Type B pancreatic cell (in vitro differentiated cells): ENCODE measurements at regions not wholly inside any gene's neighbourhood (a gene's known extent, or its start where the extent isn't known, plus 50 kb on each side); places are given as distances from the start of the nearest gene placed in this dataset.
"Not testable (repeated sequence)": the region's sequence is repeated elsewhere in the genome, so short reads cannot be mapped to it uniquely, and the experiment has no call there.

ENCODE experiments used
- DNase-seq: peaks from one replicate; pipeline ENCODE4 v3.0.0; 2021; ENCODE audit warnings: mixed read lengths; ENCODE audit not compliant: unreplicated experiment; ENCODE audit errors: extremely low spot score
- H3K27ac Mint-ChIP-seq: 2 replicates; pipeline ENCODE4 v1.8.0; 2021; ENCODE audit warnings: mild to moderate bottlenecking, mixed read lengths
- H3K27me3 Mint-ChIP-seq: 2 replicates; pipeline ENCODE4 v1.8.0; 2021; ENCODE audit warnings: mixed read lengths
- H3K36me3 Mint-ChIP-seq: 2 replicates; pipeline ENCODE4 v1.8.0; 2021; ENCODE audit warnings: mixed read lengths
- H3K4me1 Mint-ChIP-seq: one replicate; pipeline ENCODE4 v1.8.0; 2021; ENCODE audit warnings: mixed read lengths; ENCODE audit not compliant: unreplicated experiment
- H3K4me3 Mint-ChIP-seq: 2 replicates; pipeline ENCODE4 v1.8.0; 2021; ENCODE audit warnings: mild to moderate bottlenecking, mixed read lengths
- H3K9me3 Mint-ChIP-seq: 2 replicates; pipeline ENCODE4 v1.8.0; 2021; ENCODE audit warnings: mixed read lengths
- TF ChIP-seq, protein P1 (sequence below): fragments of 200-600 bp; sonication (generic); conservative IDR thresholded peaks from 2 replicates; pipeline ENCODE4 v1.5.0; 2021; ENCODE audit warnings: antibody characterized with exemption, mild to moderate bottlenecking

DNA sequence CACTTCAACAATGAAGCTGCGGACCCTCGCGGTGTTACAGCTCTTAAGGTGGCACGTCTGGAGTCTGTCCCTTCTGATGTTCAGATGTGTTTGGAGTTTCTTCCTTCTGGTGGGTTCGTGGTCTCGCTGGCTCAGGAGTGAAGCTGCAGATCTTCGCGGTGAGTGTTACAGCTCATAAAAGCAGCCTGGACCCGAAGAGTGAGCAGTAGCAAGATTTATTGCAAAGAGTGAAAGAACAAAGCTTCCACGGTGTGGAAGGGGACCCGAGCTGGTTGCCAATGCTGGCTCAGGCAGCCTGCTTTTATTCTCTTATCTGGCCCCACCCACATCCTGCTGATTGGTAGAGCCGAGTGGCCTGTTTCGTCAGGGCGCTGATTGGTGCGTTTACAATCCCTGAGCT is 75.9 kb upstream of the AMN1 start:
- H3K4me1 Mint-ChIP-seq, H3K4me3 Mint-ChIP-seq, H3K27me3 Mint-ChIP-seq, DNase-seq, H3K27ac Mint-ChIP-seq, H3K36me3 Mint-ChIP-seq: not testable (repeated sequence)
- H3K9me3 Mint-ChIP-seq: peaks cover 10% of the 10 kb centered on the region

DNA sequence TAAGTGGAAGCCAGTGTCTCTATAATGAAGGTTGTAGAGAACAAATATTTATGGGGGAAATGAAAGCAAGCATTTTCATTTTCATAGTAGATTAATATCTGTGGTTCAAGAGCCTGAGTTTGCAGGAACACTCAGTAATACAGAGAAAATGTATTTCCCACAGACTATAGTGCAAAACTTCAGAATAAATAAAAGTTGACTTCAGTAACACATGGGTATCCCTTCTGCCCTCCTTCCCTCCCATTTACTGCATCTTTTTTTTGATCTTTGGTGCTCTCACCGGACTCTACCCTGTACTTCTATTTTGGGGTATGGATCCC is 75.3 kb upstream of the AMN1 start:
- H3K4me3 Mint-ChIP-seq: no peak overlapping the region
- TF ChIP-seq, protein P1, sequence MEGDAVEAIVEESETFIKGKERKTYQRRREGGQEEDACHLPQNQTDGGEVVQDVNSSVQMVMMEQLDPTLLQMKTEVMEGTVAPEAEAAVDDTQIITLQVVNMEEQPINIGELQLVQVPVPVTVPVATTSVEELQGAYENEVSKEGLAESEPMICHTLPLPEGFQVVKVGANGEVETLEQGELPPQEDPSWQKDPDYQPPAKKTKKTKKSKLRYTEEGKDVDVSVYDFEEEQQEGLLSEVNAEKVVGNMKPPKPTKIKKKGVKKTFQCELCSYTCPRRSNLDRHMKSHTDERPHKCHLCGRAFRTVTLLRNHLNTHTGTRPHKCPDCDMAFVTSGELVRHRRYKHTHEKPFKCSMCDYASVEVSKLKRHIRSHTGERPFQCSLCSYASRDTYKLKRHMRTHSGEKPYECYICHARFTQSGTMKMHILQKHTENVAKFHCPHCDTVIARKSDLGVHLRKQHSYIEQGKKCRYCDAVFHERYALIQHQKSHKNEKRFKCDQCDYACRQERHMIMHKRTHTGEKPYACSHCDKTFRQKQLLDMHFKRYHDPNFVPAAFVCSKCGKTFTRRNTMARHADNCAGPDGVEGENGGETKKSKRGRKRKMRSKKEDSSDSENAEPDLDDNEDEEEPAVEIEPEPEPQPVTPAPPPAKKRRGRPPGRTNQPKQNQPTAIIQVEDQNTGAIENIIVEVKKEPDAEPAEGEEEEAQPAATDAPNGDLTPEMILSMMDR: no peak
- DNase-seq: no peak

DNA sequence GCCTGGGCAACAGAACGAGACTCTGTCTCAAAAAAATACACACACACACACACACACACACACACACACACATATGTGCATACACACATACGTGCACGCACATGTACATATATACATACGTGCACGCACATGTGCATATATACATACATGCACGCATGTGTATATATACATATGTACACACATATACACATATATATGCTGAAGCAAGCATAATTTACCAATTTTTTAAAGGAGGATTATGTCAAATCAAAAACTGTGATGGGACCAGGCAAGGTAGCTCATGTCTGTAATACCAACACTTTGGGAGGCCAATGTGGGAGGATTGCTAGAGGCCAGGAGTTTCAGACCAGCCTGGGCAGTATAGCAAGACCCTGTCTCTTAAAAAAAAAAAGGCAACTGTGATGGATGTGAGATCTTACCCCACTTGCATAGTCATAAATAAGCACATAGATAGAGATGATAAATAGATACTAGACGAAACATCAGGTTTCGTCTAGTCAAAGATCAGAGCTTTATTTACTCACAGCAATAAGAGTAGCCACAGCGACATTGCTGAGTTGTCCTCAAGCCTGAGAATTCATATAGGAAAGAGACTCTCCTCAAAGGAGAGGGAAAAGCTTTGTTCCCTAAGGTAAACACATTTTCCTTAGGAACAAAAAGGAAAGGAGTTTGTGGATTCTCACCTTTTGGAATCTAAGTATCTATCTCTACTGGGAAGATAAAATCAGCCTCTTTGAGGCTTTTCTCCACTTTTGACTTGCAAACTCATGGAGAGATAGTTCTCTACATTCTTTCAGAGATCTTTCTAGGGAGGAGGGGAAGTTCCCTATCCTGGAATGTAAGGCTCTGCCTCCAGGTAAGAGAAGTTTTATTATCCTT is 74.7 kb upstream of the AMN1 start:
- TF ChIP-seq, protein P1: no peak
- H3K4me1 Mint-ChIP-seq: no peaks in the 10 kb centered on the region
- H3K4me3 Mint-ChIP-seq: no peak overlapping the region
- no peak for DNase-seq
- H3K27me3 Mint-ChIP-seq: no peaks in the 10 kb centered on the region
- no peaks in the 10 kb centered on the region for H3K36me3 Mint-ChIP-seq
- no peak overlapping the region for H3K27ac Mint-ChIP-seq
- peaks cover 10% of the 10 kb centered on the region for H3K9me3 Mint-ChIP-seq

More for the DNA sequence above, 75.3 kb upstream of the AMN1 start:
- Mint-ChIP-seq H3K27ac (no peak overlapping the region), H3K9me3 (peaks cover 10% of the 10 kb centered on the region), H3K27me3 (no peaks in the 10 kb centered on the region), H3K4me1 (no peaks in the 10 kb centered on the region), H3K36me3 (peaks cover under 1% of the 10 kb centered on the region)

DNA sequence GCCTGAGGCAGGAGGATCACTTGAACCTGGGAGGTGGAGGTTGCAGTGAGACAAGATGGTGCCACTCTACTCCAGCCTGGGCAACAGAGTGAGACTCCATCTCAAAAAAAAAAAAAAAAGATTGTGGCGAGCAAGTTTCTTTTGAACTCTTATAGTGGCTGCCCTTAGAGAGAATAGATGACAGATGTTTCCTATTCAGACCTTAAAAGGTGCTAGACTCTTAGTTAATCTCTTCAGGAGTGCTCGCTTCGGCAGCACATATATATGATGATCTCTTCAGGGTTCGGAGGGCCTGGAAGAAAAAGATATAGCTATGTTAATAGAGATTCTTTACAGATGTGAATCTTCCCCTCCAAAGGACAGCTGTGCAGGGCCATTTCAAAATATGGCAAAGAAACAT is 73.1 kb upstream of the AMN1 start:
- no peak for DNase-seq

DNA sequence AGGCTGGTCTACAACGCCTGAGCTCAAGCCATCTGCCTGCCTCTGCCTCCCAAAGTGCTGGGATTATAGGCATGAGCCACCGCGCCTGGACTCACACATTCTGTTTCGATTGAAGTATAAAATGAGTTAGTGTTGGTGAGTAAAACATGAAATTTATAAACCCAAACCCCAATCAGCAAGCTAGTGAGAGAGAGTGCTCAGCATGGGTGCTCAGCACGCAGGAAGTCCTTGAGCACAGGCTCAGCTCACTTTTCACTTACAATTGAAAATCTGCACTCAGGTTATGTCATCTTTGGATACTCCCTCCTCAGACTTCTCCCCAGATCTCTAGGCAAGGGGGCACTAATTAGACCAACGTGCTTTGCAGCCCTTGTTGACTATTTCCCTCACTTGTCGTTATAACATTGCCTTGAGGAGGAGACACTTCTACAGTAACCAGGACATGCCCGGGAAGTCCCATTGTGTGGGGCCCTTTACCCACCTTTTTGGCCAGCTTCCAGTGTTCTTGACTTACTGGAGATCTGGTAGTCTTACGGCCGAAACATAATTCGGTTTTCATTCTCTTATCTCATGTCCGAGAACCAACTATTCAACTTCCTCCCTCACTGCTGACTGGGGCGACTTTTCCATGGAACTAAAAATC is 68.5 kb upstream of the AMN1 start:
- H3K4me3 Mint-ChIP-seq: no peak overlapping the region
- no peak for DNase-seq

More for the DNA sequence above, 73.1 kb upstream of the AMN1 start:
- peaks cover 4% of the 10 kb centered on the region for H3K36me3 Mint-ChIP-seq
- TF ChIP-seq, protein P1: no peak
- H3K4me1 Mint-ChIP-seq: no peaks in the 10 kb centered on the region
- no peak overlapping the region for H3K27ac Mint-ChIP-seq
- no peaks in the 10 kb centered on the region for H3K27me3 Mint-ChIP-seq
- H3K9me3 Mint-ChIP-seq: peaks cover 16% of the 10 kb centered on the region
- H3K4me3 Mint-ChIP-seq: no peak overlapping the region

More for the DNA sequence above, 68.5 kb upstream of the AMN1 start:
- Mint-ChIP-seq H3K27me3 (no peaks in the 10 kb centered on the region), H3K27ac (no peak overlapping the region), H3K36me3 (peaks cover 4% of the 10 kb centered on the region), H3K9me3 (peaks cover 11% of the 10 kb centered on the region), H3K4me1 (peaks cover 3% of the 10 kb centered on the region)
- TF ChIP-seq, protein P1: no peak
